Activated CD4-positive, alpha-beta T cell treated with anti-CD3 and anti-CD28 coated beads, Interleukin-2, amount 10 ng/mL, durations not matched to agents 7 days and 5 days (primary cell): ENCODE measurements at regions not wholly inside any gene's neighbourhood (a gene's known extent, or its start where the extent isn't known, plus 50 kb on each side); places are given as distances from the start of the nearest gene placed in this dataset.

Experiments used
- CTCF ChIA-PET: fragments of 350-600 bp; sonication (Branson Sonifier 250); formaldehyde crosslinking; loops from one replicate; lab custom pipeline; 2021; ENCODE audit warnings: antibody characterized with exemption; lab: Charles Lee
- POLR2A ChIA-PET: fragments of 350-600 bp; sonication (Branson Sonifier 250); formaldehyde crosslinking; loops from one replicate; lab custom pipeline; 2021; ENCODE audit warnings: antibody characterized with exemption; lab: Charles Lee
- DNase-seq: peaks from one replicate; pipeline ENCODE4 v3.0.0-alpha.2; 2020
- H3K27ac Mint-ChIP-seq: one replicate; pipeline ENCODE4 v1.8.0; 2021; ENCODE audit warnings: mild to moderate bottlenecking, moderate library complexity, mixed read lengths
- H3K27me3 Mint-ChIP-seq: one replicate; pipeline ENCODE4 v1.8.0; 2021; ENCODE audit warnings: mixed read lengths
- H3K36me3 Mint-ChIP-seq: one replicate; pipeline ENCODE4 v1.8.0; 2021; ENCODE audit warnings: low read depth, mixed read lengths
- H3K4me1 Mint-ChIP-seq: one replicate; pipeline ENCODE4 v1.8.0; 2021; ENCODE audit warnings: mixed read lengths
- H3K4me3 Mint-ChIP-seq: one replicate; pipeline ENCODE4 v1.8.0; 2021; ENCODE audit warnings: mild to moderate bottlenecking, moderate library complexity, mixed read lengths
- H3K9me3 Mint-ChIP-seq: one replicate; pipeline ENCODE4 v1.8.0; 2021; ENCODE audit warnings: mixed read lengths

- peaks cover 31% of the 10 kb centered on the region for H3K27me3 Mint-ChIP-seq
- peak; percentile 45 for DNase-seq
- peaks cover 5% of the 10 kb centered on the region for H3K9me3 Mint-ChIP-seq
- H3K4me1 Mint-ChIP-seq, result peaks cover 54% of the 10 kb centered on the region
- ChIA-PET CTCF (no interaction called here), POLR2A (interaction anchor here (0.6 kb wide), 1 partner anchor 117 kb away, joined by 5 read pairs; no protein-coding TSS in a partner anchor)
- no peaks in the 10 kb centered on the region for H3K36me3 Mint-ChIP-seq
- peak overlapping the region; percentile 62 for H3K4me3 Mint-ChIP-seq
- peak overlapping the region; percentile 92 for H3K27ac Mint-ChIP-seq
Observed at GRCh38 chr6:156396068-156396771, 381.0 kb upstream of the ARID1B start.

GRCh38 chr6:156395276-156395675, 381.9 kb upstream of the ARID1B start:
- POLR2A ChIA-PET, result interaction anchor here (0.6 kb wide), 1 partner anchor 116 kb away, joined by 5 read pairs; no protein-coding TSS in a partner anchor
- Mint-ChIP-seq H3K36me3 (no peaks in the 10 kb centered on the region), H3K27ac (peak overlapping the region; percentile 92), H3K27me3 (peaks cover 26% of the 10 kb centered on the region), H3K4me1 (peaks cover 56% of the 10 kb centered on the region), H3K4me3 (peak overlapping the region; percentile 62), H3K9me3 (no peaks in the 10 kb centered on the region)
- CTCF ChIA-PET, result interaction anchor here (0.7 kb wide), 1 partner anchor 225 kb away, joined by 3 read pairs; no protein-coding TSS in a partner anchor
- peak; percentile 53 for DNase-seq

- H3K4me1 Mint-ChIP-seq, result peaks cover 48% of the 10 kb centered on the region
Observed at GRCh38 chr6:156392648-156393047, 384.5 kb upstream of the ARID1B start.

GRCh38 chr6:156391977-156392376, 385.2 kb upstream of the ARID1B start:
- H3K27ac Mint-ChIP-seq, result peak overlapping the region; percentile 55
- no peaks in the 10 kb centered on the region for H3K36me3 Mint-ChIP-seq
- no peak for DNase-seq
- H3K4me3 Mint-ChIP-seq, result no peak overlapping the region
- ChIA-PET CTCF (no interaction called here), POLR2A (no interaction called here)
- peaks cover 43% of the 10 kb centered on the region for H3K4me1 Mint-ChIP-seq
- peaks cover 15% of the 10 kb centered on the region for H3K27me3 Mint-ChIP-seq
- no peaks in the 10 kb centered on the region for H3K9me3 Mint-ChIP-seq

More at GRCh38 chr6:156392648-156393047, 384.5 kb upstream of the ARID1B start:
- no peak for DNase-seq
- no peaks in the 10 kb centered on the region for H3K36me3 Mint-ChIP-seq
- no peak overlapping the region for H3K4me3 Mint-ChIP-seq
- CTCF ChIA-PET, result no interaction called here
- no peak overlapping the region for H3K27ac Mint-ChIP-seq
- H3K27me3 Mint-ChIP-seq, result peaks cover 15% of the 10 kb centered on the region
- POLR2A ChIA-PET, result no interaction called here
- H3K9me3 Mint-ChIP-seq, result no peaks in the 10 kb centered on the region

- H3K4me3 Mint-ChIP-seq, result no peak overlapping the region
- H3K36me3 Mint-ChIP-seq, result no peaks in the 10 kb centered on the region
- ChIA-PET POLR2A (no interaction called here), CTCF (interaction anchor here (0.6 kb wide), 2 partner anchors 83 to 214 kb away, joined by 4 to 6 read pairs; no protein-coding TSS in a partner anchor)
- no peaks in the 10 kb centered on the region for H3K9me3 Mint-ChIP-seq
- H3K4me1 Mint-ChIP-seq, result peaks cover 38% of the 10 kb centered on the region
- peaks cover 15% of the 10 kb centered on the region for H3K27me3 Mint-ChIP-seq
- DNase-seq, result no peak
- H3K27ac Mint-ChIP-seq, result no peak overlapping the region
Observed at GRCh38 chr6:156391061-156391672, 386.0 kb upstream of the ARID1B start.

GRCh38 chr6:156390621-156391020, 386.6 kb upstream of the ARID1B start:
- DNase-seq, result no peak
- H3K9me3 Mint-ChIP-seq, result no peaks in the 10 kb centered on the region
- CTCF ChIA-PET, result interaction anchor here (0.6 kb wide), 2 partner anchors 83 to 214 kb away, joined by 4 to 6 read pairs; no protein-coding TSS in a partner anchor

GRCh38 chr6:156389296-156389695, 387.9 kb upstream of the ARID1B start:
- peaks cover 12% of the 10 kb centered on the region for H3K27me3 Mint-ChIP-seq
- CTCF ChIA-PET, result no interaction called here
- peaks cover 21% of the 10 kb centered on the region for H3K4me1 Mint-ChIP-seq
- no peak for DNase-seq
- POLR2A ChIA-PET, result no interaction called here
- peaks cover 1% of the 10 kb centered on the region for H3K9me3 Mint-ChIP-seq
- no peak overlapping the region for H3K27ac Mint-ChIP-seq
- H3K4me3 Mint-ChIP-seq, result no peak overlapping the region
- H3K36me3 Mint-ChIP-seq, result no peaks in the 10 kb centered on the region

More at GRCh38 chr6:156390621-156391020, 386.6 kb upstream of the ARID1B start:
- H3K27ac Mint-ChIP-seq, result no peak overlapping the region
- peaks cover 15% of the 10 kb centered on the region for H3K27me3 Mint-ChIP-seq
- H3K4me3 Mint-ChIP-seq, result no peak overlapping the region
- H3K4me1 Mint-ChIP-seq, result peaks cover 32% of the 10 kb centered on the region
- POLR2A ChIA-PET, result no interaction called here
- no peaks in the 10 kb centered on the region for H3K36me3 Mint-ChIP-seq

GRCh38 chr6:156387472-156387871, 389.7 kb upstream of the ARID1B start:
- H3K36me3 Mint-ChIP-seq, result no peaks in the 10 kb centered on the region
- H3K27me3 Mint-ChIP-seq, result no peaks in the 10 kb centered on the region
- no peak overlapping the region for H3K4me3 Mint-ChIP-seq
- peaks cover 7% of the 10 kb centered on the region for H3K4me1 Mint-ChIP-seq
- no peak overlapping the region for H3K27ac Mint-ChIP-seq
- no peak for DNase-seq
- ChIA-PET CTCF (interaction anchor here (0.9 kb wide), 1 partner anchor 41 kb away, joined by 3 read pairs; no protein-coding TSS in a partner anchor), POLR2A (no interaction called here)
- peaks cover 3% of the 10 kb centered on the region for H3K9me3 Mint-ChIP-seq

- Mint-ChIP-seq H3K27ac (no peak overlapping the region), H3K36me3 (no peaks in the 10 kb centered on the region), H3K27me3 (no peaks in the 10 kb centered on the region), H3K4me1 (no peaks in the 10 kb centered on the region), H3K9me3 (peaks cover 3% of the 10 kb centered on the region), H3K4me3 (no peak overlapping the region)
- CTCF ChIA-PET, result no interaction called here
- DNase-seq, result no peak
- POLR2A ChIA-PET, result no interaction called here
Observed at GRCh38 chr6:156383059-156383458, 394.1 kb upstream of the ARID1B start.

GRCh38 chr6:156379392-156380289, 397.5 kb upstream of the ARID1B start:
- Mint-ChIP-seq H3K27me3 (no peaks in the 10 kb centered on the region), H3K27ac (no peak overlapping the region), H3K4me3 (no peak overlapping the region), H3K9me3 (peaks cover 3% of the 10 kb centered on the region), H3K36me3 (no peaks in the 10 kb centered on the region), H3K4me1 (no peaks in the 10 kb centered on the region)
- POLR2A ChIA-PET, result no interaction called here
- CTCF ChIA-PET, result no interaction called here
- DNase-seq, result no peak

- Mint-ChIP-seq H3K27ac (no peak overlapping the region), H3K4me3 (no peak overlapping the region), H3K36me3 (no peaks in the 10 kb centered on the region), H3K9me3 (peaks cover 2% of the 10 kb centered on the region), H3K4me1 (no peaks in the 10 kb centered on the region), H3K27me3 (no peaks in the 10 kb centered on the region)
- DNase-seq, result no peak
- CTCF ChIA-PET, result no interaction called here
- POLR2A ChIA-PET, result no interaction called here
Observed at GRCh38 chr6:156378853-156379252, 398.3 kb upstream of the ARID1B start.

GRCh38 chr6:156376091-156376490, 401.1 kb upstream of the ARID1B start:
- Mint-ChIP-seq H3K27me3 (no peaks in the 10 kb centered on the region), H3K36me3 (no peaks in the 10 kb centered on the region), H3K27ac (no peak overlapping the region), H3K4me1 (no peaks in the 10 kb centered on the region), H3K9me3 (peaks cover 2% of the 10 kb centered on the region), H3K4me3 (no peak overlapping the region)
- ChIA-PET POLR2A (no interaction called here), CTCF (interaction anchor here (0.5 to 0.6 kb wide), 2 partner anchors 18 to 209 kb away, joined by 3 to 5 read pairs; no protein-coding TSS in a partner anchor)
- no peak for DNase-seq
